ENCODE measurements at regions not wholly inside any gene's neighbourhood (a gene's known extent, or its start where the extent isn't known, plus 50 kb on each side); places are given as distances from the start of the nearest gene placed in this dataset.

DNA sequence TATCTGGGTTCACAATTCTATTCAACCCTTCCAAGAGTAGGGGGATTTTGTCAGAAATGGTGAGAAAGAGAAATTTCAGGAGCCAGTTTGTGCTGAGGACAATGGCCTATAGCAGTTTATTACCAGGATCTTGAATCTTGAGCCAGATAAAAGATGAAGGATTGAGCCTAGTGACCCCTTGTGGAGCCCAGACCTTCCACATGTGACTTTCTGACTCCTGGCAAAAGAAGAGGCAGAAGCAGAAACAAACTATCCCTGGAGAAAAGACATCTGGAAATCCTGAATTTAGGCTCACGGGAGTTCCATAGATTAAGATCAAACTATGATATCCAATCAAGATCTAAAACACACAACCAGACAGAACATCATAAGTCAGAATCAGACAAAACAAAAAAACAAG is 60.9 kb upstream of the CHRM2 start:
- H3K9me3 ChIP-seq (replicated peaks; ENCODE audit: low read length) = peaks cover 3% of the 10 kb centered on the region
- H3K4me2 ChIP-seq (ENCODE audit: low read length) = no peak overlapping the region

DNA sequence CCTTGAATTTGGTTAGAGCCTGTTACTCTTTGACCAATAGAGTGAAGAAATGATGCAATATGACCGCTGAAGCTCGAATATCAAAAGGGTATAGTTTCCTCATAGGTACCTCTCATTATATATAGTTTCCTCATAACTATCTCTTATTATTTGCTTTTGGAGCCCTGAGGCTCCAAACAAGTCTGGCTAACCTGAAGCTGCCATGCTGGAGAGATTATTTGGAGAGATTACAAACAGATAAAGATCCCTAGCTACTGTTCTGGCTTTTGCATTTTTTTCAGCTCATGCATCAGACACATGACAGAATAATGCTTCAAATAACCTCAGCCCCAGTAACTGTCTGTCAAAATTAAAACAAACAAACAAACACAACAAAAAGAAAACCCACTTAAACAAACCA is 65.4 kb upstream of the CHRM2 start:
- peaks cover 3% of the 10 kb centered on the region for H3K9me3 ChIP-seq (replicated peaks; ENCODE audit: low read length)
- no peaks in the 10 kb centered on the region for H3K27me3 ChIP-seq (ENCODE audit: control insufficient read depth, insufficient read depth, low read length)
- H3K36me3 ChIP-seq (ENCODE audit: insufficient read depth, low read length) = no peaks in the 10 kb centered on the region
- H3K4me2 ChIP-seq (ENCODE audit: low read length) = no peak overlapping the region
- H3K4me1 ChIP-seq (ENCODE audit: control insufficient read depth, insufficient read depth, low read length) = no peaks in the 10 kb centered on the region
- H3K4me3 ChIP-seq (ENCODE audit: low read length) = no peak overlapping the region
- H3K9ac ChIP-seq (ENCODE audit: low read depth, low read length) = no peak overlapping the region

More for the DNA sequence above, 60.9 kb upstream of the CHRM2 start:
- Histone ChIP-seq H3K4me3 (ENCODE audit: low read length) (no peak overlapping the region), H3K27me3 (ENCODE audit: control insufficient read depth, insufficient read depth, low read length) (no peaks in the 10 kb centered on the region), H3K4me1 (ENCODE audit: control insufficient read depth, insufficient read depth, low read length) (no peaks in the 10 kb centered on the region), H3K9ac (ENCODE audit: low read depth, low read length) (no peak overlapping the region), H3K36me3 (ENCODE audit: insufficient read depth, low read length) (no peaks in the 10 kb centered on the region)

DNA sequence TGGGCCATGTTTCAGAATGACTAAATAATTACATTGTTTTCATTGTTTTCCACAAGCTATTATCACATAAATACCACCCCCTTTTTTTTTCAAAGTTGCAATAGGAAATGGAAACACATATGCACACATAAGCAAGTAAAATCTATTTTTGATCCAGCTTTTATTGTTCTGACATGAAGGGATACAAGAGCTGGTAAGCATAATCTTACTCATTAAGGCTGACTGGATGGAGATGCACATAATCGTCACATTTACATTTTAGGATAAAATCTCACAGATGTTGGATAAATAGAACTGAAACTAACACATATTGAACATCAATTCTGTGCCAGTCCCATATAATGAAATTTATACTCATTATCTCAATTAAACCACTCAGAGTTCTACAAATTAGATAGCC is 84.5 kb upstream of the CHRM2 start:
- Histone ChIP-seq H3K4me2 (ENCODE audit: low read length) (no peak overlapping the region), H3K9me3 (replicated peaks; ENCODE audit: low read length) (no peaks in the 10 kb centered on the region), H3K27me3 (ENCODE audit: control insufficient read depth, insufficient read depth, low read length) (no peaks in the 10 kb centered on the region), H3K4me1 (ENCODE audit: control insufficient read depth, insufficient read depth, low read length) (no peaks in the 10 kb centered on the region), H3K9ac (ENCODE audit: low read depth, low read length) (no peak overlapping the region), H3K4me3 (ENCODE audit: low read length) (no peak overlapping the region), H3K36me3 (ENCODE audit: insufficient read depth, low read length) (no peaks in the 10 kb centered on the region)

DNA sequence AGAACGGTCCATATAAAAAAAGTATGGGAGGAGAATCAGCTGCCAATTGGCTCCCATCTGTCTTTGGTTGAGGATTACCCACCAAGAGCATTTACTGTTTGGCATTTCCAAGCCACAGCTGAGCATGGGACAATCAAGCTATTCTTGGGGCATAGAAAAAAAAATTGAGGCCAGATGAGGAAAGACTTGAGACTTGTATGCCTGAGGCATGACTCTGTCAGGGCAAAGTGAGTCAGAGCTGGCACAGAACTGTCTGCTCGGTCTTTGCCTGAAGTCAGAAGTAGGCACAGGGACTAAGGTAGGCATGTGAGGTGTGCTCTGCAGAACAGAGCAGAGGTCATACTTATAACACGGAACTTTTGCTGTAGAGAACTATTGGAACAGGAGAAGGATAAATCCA is 126.5 kb upstream of the CHRM2 start:
- no peaks in the 10 kb centered on the region for H3K27me3 ChIP-seq (ENCODE audit: control insufficient read depth, insufficient read depth, low read length)
- H3K9ac ChIP-seq (ENCODE audit: low read depth, low read length) = no peak overlapping the region
- no peaks in the 10 kb centered on the region for H3K36me3 ChIP-seq (ENCODE audit: insufficient read depth, low read length)
- no peak overlapping the region for H3K4me2 ChIP-seq (ENCODE audit: low read length)
- H3K4me1 ChIP-seq (ENCODE audit: control insufficient read depth, insufficient read depth, low read length) = no peaks in the 10 kb centered on the region
- no peak overlapping the region for H3K4me3 ChIP-seq (ENCODE audit: low read length)
- peaks cover 2% of the 10 kb centered on the region for H3K9me3 ChIP-seq (replicated peaks; ENCODE audit: low read length)

DNA sequence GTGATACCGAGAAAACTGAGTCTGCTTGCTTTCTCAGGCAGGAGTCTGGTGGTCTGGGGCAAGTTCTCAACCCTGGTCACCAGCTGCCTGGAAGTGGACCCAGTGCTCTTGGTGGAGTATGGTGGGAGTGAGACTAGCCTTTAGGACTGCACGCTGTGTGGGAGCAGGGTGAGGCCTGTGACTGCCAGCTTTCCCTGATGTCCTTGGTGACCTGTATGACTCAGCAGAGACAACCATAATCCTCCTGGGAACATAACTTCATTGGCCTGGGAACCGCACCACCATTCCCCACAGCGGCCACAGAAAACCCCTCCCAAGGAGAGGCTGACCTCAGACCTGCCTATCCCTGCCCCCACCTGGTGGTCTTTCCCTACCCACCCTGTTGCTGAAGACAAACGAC is 139.5 kb upstream of the CHRM2 start:
- Histone ChIP-seq H3K27me3 (ENCODE audit: control insufficient read depth, insufficient read depth, low read length) (no peaks in the 10 kb centered on the region), H3K4me3 (ENCODE audit: low read length) (no peak overlapping the region), H3K4me2 (ENCODE audit: low read length) (no peak overlapping the region), H3K36me3 (ENCODE audit: insufficient read depth, low read length) (no peaks in the 10 kb centered on the region), H3K9me3 (replicated peaks; ENCODE audit: low read length) (no peaks in the 10 kb centered on the region), H3K9ac (ENCODE audit: low read depth, low read length) (no peak overlapping the region), H3K4me1 (ENCODE audit: control insufficient read depth, insufficient read depth, low read length) (no peaks in the 10 kb centered on the region)

DNA sequence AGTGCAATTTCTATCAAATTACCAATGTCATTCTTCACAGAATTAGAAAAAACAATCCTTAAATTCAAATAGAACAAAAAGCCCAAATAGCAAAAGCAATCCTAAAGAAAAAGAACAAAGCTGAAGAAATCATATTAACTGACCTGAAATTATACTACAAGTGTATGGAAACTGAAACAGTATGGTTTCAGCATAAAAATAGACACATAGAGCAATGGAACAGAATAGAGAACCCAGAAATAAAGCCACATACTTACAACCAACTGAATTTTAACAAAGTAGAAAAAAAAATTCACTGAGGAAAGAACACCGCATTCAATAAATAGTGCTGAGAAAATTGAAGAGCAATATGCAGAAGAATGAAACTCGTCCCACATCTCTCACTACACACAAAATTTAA is 142.0 kb upstream of the CHRM2 start:
- no peaks in the 10 kb centered on the region for H3K27me3 ChIP-seq (ENCODE audit: control insufficient read depth, insufficient read depth, low read length)
- no peaks in the 10 kb centered on the region for H3K36me3 ChIP-seq (ENCODE audit: insufficient read depth, low read length)
- no peak overlapping the region for H3K4me2 ChIP-seq (ENCODE audit: low read length)
- no peaks in the 10 kb centered on the region for H3K4me1 ChIP-seq (ENCODE audit: control insufficient read depth, insufficient read depth, low read length)
- no peaks in the 10 kb centered on the region for H3K9me3 ChIP-seq (replicated peaks; ENCODE audit: low read length)
- no peak overlapping the region for H3K4me3 ChIP-seq (ENCODE audit: low read length)
- H3K9ac ChIP-seq (ENCODE audit: low read depth, low read length) = no peak overlapping the region

DNA sequence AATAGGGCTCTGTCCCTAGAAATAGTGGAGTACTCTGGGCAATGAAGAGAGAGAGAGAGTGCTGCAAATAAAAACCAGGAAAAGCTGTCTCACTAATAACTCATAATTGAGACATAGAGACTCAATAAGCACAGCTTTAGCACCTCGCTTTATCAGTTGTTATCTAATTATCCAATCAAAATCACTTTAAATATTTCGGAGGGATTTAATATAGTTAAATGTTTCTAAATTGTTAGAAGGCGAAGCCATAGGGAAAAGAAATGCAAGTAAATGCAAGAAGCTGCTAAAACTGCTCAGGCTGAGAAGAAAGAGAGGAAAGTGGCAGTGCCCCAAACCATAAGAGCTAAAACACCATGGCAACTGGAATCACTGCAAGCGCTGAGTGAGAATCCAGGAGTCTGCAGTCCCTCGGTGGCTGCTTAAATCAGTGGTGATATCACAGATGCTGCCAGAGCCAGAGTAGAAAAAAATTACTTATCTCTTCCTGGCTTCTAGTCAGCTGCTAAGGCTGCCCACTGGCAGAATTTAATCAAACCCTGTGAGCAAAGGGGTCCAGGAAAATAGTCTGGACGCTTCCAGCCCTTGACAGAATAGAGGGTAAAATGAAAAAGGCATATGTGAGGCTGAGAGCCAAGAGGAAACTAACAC is 150.4 kb upstream of the CHRM2 start:
- peaks cover 4% of the 10 kb centered on the region for H3K9me3 ChIP-seq (replicated peaks; ENCODE audit: low read length)
- H3K27me3 ChIP-seq (ENCODE audit: control insufficient read depth, insufficient read depth, low read length) = no peaks in the 10 kb centered on the region
- H3K4me3 ChIP-seq (ENCODE audit: low read length) = no peak overlapping the region
- no peaks in the 10 kb centered on the region for H3K4me1 ChIP-seq (ENCODE audit: control insufficient read depth, insufficient read depth, low read length)
- H3K4me2 ChIP-seq (ENCODE audit: low read length) = no peak overlapping the region
- H3K9ac ChIP-seq (ENCODE audit: low read depth, low read length) = no peak overlapping the region
- H3K36me3 ChIP-seq (ENCODE audit: insufficient read depth, low read length) = no peaks in the 10 kb centered on the region

DNA sequence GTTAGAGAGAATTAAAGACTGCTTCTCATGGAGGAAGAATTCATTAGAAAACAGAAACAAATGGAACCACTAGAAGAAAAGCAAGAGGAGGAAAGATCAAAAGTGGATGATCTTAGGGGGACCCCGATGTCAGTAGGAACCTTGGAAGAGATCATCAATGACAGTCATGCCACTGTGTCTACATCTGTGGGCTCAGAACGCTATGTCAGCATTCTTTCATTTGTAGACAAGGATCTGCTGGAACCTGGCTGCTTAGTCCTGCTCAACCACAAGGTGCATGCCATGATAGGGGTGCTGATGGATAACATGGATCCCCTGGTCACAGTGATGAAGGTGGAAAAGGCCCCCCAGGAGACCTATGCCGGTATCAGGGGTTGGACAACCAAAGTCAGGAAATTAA is 154.4 kb upstream of the CHRM2 start:
- H3K36me3 ChIP-seq (ENCODE audit: insufficient read depth, low read length) = no peaks in the 10 kb centered on the region
- no peak overlapping the region for H3K9ac ChIP-seq (ENCODE audit: low read depth, low read length)
- peaks cover 4% of the 10 kb centered on the region for H3K9me3 ChIP-seq (replicated peaks; ENCODE audit: low read length)

DNA sequence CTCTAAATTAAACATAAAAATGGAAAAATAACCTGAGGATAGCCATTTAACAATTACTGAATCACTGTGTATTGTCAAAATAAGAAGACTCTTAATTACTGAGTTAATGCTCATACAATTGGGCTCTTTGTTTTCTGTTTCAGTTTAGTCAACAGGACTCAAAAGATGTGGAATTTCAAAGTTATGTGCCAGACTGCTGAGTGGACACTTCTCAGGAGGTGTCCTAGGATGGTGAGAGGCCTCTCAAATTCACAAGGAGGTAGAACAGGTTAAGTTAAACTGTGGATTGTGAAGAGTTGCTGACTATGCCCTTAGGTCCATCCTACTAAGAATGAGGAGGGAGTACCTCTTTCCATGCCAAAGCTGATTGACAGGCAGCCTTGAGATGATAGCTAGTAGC is 157.7 kb upstream of the CHRM2 start:
- Histone ChIP-seq H3K4me1 (ENCODE audit: control insufficient read depth, insufficient read depth, low read length) (no peaks in the 10 kb centered on the region), H3K4me3 (ENCODE audit: low read length) (no peak overlapping the region), H3K9me3 (replicated peaks; ENCODE audit: low read length) (peaks cover 4% of the 10 kb centered on the region), H3K9ac (ENCODE audit: low read depth, low read length) (no peak overlapping the region), H3K27me3 (ENCODE audit: control insufficient read depth, insufficient read depth, low read length) (no peaks in the 10 kb centered on the region), H3K4me2 (ENCODE audit: low read length) (no peak overlapping the region), H3K36me3 (ENCODE audit: insufficient read depth, low read length) (no peaks in the 10 kb centered on the region)

More for the DNA sequence above, 154.4 kb upstream of the CHRM2 start:
- Histone ChIP-seq H3K4me3 (ENCODE audit: low read length) (no peak overlapping the region), H3K27me3 (ENCODE audit: control insufficient read depth, insufficient read depth, low read length) (no peaks in the 10 kb centered on the region), H3K4me1 (ENCODE audit: control insufficient read depth, insufficient read depth, low read length) (no peaks in the 10 kb centered on the region), H3K4me2 (ENCODE audit: low read length) (no peak overlapping the region)

DNA sequence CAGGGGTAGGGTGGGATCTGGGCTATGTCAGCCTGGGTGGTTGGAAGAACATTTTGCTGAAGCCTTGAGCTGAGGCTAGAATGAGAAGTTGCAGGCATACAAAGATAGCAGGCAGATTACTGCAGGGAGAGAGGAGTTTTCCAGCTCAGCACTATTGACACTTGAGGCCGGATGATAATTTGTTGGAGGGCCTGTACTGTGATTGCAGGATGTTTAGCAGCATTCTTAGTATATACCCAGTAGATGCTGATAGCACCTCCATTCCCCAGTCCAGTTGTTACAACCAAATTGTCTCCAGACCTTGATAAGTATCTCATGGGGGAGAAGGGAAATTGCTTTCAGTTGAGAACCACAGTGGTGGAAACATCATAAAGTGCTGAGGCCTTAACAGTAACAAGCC is 158.6 kb upstream of the CHRM2 start:
- Histone ChIP-seq H3K27me3 (ENCODE audit: control insufficient read depth, insufficient read depth, low read length) (no peaks in the 10 kb centered on the region), H3K4me3 (ENCODE audit: low read length) (no peak overlapping the region), H3K9ac (ENCODE audit: low read depth, low read length) (no peak overlapping the region), H3K36me3 (ENCODE audit: insufficient read depth, low read length) (no peaks in the 10 kb centered on the region), H3K4me2 (ENCODE audit: low read length) (no peak overlapping the region), H3K4me1 (ENCODE audit: control insufficient read depth, insufficient read depth, low read length) (no peaks in the 10 kb centered on the region), H3K9me3 (replicated peaks; ENCODE audit: low read length) (peaks cover 4% of the 10 kb centered on the region)

DNA sequence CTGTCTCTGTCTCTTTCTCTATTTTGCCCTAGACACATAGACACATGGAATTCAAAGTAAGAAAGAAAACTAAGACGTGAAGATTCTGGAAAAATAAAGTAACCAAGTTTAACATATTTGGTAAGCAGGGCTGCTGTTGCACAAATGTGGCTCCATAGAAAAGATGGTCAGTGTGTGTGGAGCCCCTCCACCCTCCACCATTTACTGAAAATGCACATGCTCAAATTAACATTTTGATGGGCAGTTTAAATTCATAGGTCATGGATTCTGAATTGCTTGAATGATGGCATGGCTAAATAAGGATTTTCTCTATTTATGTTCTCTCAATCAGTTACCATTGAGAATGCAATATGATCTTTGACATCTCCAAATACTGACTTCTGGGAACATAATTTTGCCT is 165.5 kb upstream of the CHRM2 start:
- Histone ChIP-seq H3K9me3 (replicated peaks; ENCODE audit: low read length) (no peaks in the 10 kb centered on the region), H3K4me3 (ENCODE audit: low read length) (no peak overlapping the region), H3K4me2 (ENCODE audit: low read length) (no peak overlapping the region), H3K36me3 (ENCODE audit: insufficient read depth, low read length) (no peaks in the 10 kb centered on the region), H3K4me1 (ENCODE audit: control insufficient read depth, insufficient read depth, low read length) (no peaks in the 10 kb centered on the region), H3K9ac (ENCODE audit: low read depth, low read length) (no peak overlapping the region), H3K27me3 (ENCODE audit: control insufficient read depth, insufficient read depth, low read length) (no peaks in the 10 kb centered on the region)

DNA sequence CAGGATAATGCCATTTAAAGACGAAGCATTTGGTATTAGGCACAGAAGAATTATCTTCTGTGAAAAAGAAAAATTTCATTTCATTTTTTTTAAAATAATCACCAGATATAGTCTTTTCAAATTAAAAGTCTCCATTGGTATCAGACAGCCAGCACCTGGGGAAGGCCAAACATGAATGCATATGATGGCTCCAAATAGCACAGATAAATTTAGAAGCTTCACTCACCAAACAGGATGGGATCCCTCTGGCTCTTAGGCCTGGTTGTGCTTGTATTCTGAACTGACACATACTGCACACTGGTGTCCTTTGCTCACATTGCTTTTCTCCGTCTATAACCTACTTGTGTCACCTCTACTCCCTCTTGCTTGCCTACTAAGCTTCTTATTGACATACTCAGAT is 169.5 kb upstream of the CHRM2 start:
- no peak overlapping the region for H3K4me2 ChIP-seq (ENCODE audit: low read length)
- H3K36me3 ChIP-seq (ENCODE audit: insufficient read depth, low read length) = no peaks in the 10 kb centered on the region
- H3K9me3 ChIP-seq (replicated peaks; ENCODE audit: low read length) = no peaks in the 10 kb centered on the region
- no peaks in the 10 kb centered on the region for H3K27me3 ChIP-seq (ENCODE audit: control insufficient read depth, insufficient read depth, low read length)
- H3K4me1 ChIP-seq (ENCODE audit: control insufficient read depth, insufficient read depth, low read length) = no peaks in the 10 kb centered on the region
- H3K4me3 ChIP-seq (ENCODE audit: low read length) = no peak overlapping the region
- no peak overlapping the region for H3K9ac ChIP-seq (ENCODE audit: low read depth, low read length)

All from skeletal muscle satellite cell (primary cell).